ENCODE measurements at regions not wholly inside any gene's neighbourhood (a gene's known extent, or its start where the extent isn't known, plus 50 kb on each side); places are given as distances from the start of the nearest gene placed in this dataset.

DNA sequence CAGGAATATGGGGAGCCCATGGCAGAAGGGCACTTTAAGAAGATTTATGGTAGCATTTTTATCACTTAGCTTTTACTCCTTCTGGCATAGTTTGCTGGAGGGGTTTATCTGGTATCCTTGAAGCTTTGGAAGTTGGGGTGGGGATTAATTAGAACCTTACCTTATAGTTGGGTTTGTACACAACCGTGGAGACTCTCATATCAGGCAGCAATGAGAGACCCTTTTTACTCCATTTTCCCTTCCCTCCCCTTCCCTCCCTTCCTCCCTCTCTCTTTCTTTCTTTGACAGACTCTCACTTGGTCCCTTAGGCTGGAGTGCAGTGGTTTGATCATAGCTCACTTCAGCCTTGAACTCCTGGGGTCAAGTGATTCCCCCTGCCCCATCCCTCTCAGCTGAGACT lies 465.8 kb upstream of the PODXL start:
- TF ChIP-seq, protein P1, sequence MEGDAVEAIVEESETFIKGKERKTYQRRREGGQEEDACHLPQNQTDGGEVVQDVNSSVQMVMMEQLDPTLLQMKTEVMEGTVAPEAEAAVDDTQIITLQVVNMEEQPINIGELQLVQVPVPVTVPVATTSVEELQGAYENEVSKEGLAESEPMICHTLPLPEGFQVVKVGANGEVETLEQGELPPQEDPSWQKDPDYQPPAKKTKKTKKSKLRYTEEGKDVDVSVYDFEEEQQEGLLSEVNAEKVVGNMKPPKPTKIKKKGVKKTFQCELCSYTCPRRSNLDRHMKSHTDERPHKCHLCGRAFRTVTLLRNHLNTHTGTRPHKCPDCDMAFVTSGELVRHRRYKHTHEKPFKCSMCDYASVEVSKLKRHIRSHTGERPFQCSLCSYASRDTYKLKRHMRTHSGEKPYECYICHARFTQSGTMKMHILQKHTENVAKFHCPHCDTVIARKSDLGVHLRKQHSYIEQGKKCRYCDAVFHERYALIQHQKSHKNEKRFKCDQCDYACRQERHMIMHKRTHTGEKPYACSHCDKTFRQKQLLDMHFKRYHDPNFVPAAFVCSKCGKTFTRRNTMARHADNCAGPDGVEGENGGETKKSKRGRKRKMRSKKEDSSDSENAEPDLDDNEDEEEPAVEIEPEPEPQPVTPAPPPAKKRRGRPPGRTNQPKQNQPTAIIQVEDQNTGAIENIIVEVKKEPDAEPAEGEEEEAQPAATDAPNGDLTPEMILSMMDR (IDR thresholded peaks at IDR 0.05; ENCODE audit: low read depth, low read length) = no peak
- TF ChIP-seq EZH2phosphoT487 (IDR thresholded peaks at IDR 0.05; ENCODE audit: low read depth) = no peak

Measured in OCI-LY3 (cell line).